Fibroblast of villous mesenchyme (primary cell): ENCODE measurements at regions not wholly inside any gene's neighbourhood (a gene's known extent, or its start where the extent isn't known, plus 50 kb on each side); places are given as distances from the start of the nearest gene placed in this dataset.

ENCODE experiments used
- DNase-seq: peaks from one replicate; pipeline ENCODE4 v3.0.0-alpha.2; 2010; ENCODE audit warnings: low read depth
- H3K4me3 ChIP-seq: 2 replicates; pipeline ENCODE4 v1.5.1; 2011; ENCODE audit warnings: low read depth, mild to moderate bottlenecking, low read length
- CTCF ChIP-seq: IDR thresholded peaks from 2 replicates; pipeline ENCODE4 v1.5.1; 2012; ENCODE audit warnings: low read depth, mild to moderate bottlenecking, low read length; ENCODE audit not compliant: insufficient read depth

- H3K4me3 ChIP-seq, result no peak overlapping the region
- no peak for DNase-seq
- TF ChIP-seq CTCF, result no peak
Measured at GRCh38 chr20:52084727-52085126, 106.9 kb downstream of the ZFP64 start.

DNA sequence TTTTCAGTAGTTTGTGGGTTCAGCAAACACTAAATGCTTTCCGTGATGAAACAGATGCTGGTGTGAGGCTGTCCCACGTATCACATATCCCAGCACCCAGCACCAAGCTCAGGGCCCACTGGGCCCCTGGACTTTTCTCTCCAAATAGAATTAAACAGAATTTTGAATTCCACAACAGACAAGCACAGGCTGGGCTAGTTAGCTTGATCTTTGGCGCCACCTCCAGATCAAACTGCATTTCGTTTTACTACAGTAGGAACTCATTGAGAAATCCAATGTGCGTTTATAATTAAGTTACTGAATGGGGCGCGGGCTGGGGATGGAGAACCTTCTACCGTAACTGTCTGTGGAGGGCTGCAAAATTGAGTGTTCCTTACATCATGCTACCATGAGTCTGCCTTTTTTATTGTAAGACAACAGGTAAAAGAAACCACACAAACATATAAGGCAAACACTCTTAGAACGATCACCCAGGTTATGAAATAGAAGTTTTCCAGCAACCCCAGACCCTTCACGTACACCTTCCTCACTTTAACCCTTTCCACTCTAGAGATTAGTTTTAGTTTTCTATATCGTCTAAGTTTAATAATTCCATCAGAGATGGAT is 107.8 kb downstream of the ZFP64 start:
- no peak overlapping the region for H3K4me3 ChIP-seq
- TF ChIP-seq CTCF, result peak; percentile 73
- DNase-seq, result peak; percentile 79

GRCh38 chr20:52082612-52083011 is 109.0 kb downstream of the ZFP64 start:
- DNase-seq, result peak; percentile 61
- TF ChIP-seq CTCF, result no peak
- no peak overlapping the region for H3K4me3 ChIP-seq

DNA sequence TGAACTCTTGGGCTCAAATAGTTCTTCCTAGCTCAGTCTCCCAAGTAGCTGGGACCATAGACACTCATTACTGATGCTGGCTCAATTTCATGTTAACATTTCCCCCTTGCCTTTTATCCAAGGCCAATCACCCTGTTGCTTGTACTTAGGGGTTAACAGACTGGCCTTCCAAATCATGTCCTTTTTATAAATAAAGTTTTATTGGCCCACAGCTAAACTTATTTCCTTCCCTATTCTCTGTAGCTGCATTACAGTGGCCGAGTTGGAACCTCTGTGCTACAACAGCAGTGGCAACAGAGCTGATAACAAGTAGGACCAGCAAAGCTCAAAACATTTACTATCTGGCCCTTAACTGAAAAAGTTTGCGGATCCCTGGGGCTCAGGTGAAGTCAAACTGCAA is 109.8 kb downstream of the ZFP64 start:
- H3K4me3 ChIP-seq, result no peak overlapping the region
- no peak for TF ChIP-seq CTCF
- DNase-seq, result no peak

GRCh38 chr20:52081066-52081465 is 110.5 kb downstream of the ZFP64 start:
- TF ChIP-seq CTCF, result no peak
- no peak for DNase-seq
- no peak overlapping the region for H3K4me3 ChIP-seq

DNA sequence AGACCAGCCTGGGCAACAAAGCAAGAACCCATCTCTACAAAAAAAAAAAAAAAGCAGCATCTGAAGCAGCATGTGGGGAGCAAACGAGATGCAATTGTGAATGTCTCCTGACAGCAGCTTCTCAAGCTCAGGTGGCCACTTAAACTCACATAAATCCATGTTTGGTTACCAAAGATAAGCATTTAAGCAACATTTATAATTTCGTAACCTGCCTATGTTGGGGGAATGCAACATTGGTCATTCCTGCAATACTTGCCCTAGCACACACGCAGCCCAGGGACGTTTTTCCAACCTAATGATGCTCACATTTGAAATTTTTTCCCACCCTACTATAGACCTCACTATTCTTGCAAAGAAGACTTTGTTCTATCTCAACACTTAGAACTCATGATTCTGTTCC is 113.3 kb downstream of the ZFP64 start:
- DNase-seq, result peak; percentile 40
- H3K4me3 ChIP-seq, result no peak overlapping the region
- TF ChIP-seq CTCF, result no peak

- H3K4me3 ChIP-seq, result no peak overlapping the region
- DNase-seq, result peak; percentile 11
Measured at GRCh38 chr20:52076164-52076563, 115.4 kb downstream of the ZFP64 start.

More at GRCh38 chr20:52076164-52076563, 115.4 kb downstream of the ZFP64 start:
- TF ChIP-seq CTCF, result no peak
